HG03457 (cell line): ENCODE measurements at regions not wholly inside any gene's neighbourhood (a gene's known extent, or its start where the extent isn't known, plus 50 kb on each side); places are given as distances from the start of the nearest gene placed in this dataset.

Experiments used
- ATAC-seq: cut with Tn5 transposase; IDR thresholded peaks from one replicate; pipeline ENCODE4 v1.9.1; 2021; ENCODE audit warnings: moderate number of reproducible peaks; ENCODE audit not compliant: unreplicated experiment

- no peak for ATAC-seq
Measured at GRCh38 chr9:1201262-1201661, 151.1 kb downstream of the DMRT2 start.

DNA sequence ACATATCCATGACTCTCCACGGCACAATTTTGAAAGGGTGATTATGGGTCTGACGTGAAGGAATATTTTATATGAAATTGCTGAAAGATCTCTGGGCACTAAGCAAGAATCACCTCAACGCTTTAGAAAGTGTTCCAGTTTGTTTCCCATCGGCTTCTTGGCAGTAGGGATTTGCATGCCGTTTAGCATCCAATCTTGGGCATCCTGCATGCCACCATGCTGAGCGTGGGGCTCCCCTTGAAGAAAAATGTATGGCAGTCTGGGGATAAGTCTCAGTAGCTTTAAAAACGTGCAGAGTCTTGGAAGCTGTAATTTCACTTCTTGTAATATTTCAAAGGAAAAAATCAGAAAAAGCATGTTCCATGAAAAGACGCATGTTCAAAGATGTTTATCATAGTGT is 151.7 kb downstream of the DMRT2 start:
- ATAC-seq: no peak

- ATAC-seq: no peak
Measured at GRCh38 chr9:1202512-1203280, 152.5 kb downstream of the DMRT2 start.

- ATAC-seq: no peak
Measured at GRCh38 chr9:1207686-1208085, 157.5 kb downstream of the DMRT2 start.

DNA sequence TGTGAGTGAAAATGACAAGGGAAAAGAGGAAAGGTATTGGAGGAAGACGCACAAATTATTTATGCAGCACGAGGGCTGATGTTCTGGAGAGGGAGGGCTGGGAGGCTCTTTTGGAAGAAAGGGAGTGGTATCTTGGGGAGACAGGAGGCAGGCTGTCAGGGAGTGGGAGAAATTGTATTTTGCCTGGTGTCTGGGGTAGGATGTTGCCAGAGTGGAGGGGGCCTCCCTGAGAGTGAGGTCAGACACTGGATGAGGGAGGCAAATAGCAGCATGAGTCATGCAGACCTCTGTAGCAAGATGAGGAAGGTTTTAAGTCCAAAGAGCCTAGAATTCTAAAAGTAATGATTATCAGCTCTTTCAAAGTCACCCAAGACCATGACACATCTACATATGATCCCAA is 158.0 kb downstream of the DMRT2 start:
- no peak for ATAC-seq

DNA sequence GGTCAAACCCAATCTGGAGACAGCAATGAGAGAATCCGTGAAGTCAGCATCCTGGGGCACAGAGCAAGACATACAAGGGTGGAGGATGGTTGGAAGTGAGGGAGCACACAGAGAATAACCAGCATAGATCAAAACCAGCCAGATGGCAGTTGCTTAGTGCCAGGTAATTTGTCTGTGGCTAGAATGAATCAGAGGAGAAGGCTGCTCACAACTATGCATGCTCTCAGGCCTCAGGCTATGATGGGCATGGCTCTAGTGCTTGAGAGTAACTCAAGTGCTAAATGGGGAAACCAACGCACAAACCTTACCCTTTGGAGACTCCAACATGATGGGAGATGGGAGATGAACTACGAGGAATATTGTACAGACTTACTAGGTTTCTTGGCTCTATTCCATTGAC is 160.8 kb downstream of the DMRT2 start:
- ATAC-seq: no peak

GRCh38 chr9:1216532-1216931 is 166.4 kb downstream of the DMRT2 start:
- ATAC-seq: no peak

GRCh38 chr9:1217076-1217475 is 166.9 kb downstream of the DMRT2 start:
- no peak for ATAC-seq

DNA sequence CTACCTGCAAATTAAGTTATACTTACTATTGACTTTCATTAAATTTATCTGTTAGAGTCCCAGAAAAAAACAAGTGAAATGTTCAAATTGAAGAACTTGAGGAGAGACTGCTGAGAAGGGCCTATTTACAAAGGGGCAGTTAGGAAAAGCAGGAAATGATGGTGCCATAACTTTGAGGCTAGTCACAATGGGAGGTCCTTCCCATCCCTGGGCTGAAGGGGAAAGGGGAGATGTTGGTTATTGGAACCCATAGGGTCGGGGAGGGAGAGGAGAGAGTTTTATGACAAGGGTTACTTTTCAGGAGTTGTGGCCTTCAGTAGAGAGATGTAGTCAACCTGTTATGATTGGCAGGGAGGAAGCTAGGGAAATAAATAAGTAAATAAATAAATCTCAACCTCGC is 169.1 kb downstream of the DMRT2 start:
- ATAC-seq: no peak

DNA sequence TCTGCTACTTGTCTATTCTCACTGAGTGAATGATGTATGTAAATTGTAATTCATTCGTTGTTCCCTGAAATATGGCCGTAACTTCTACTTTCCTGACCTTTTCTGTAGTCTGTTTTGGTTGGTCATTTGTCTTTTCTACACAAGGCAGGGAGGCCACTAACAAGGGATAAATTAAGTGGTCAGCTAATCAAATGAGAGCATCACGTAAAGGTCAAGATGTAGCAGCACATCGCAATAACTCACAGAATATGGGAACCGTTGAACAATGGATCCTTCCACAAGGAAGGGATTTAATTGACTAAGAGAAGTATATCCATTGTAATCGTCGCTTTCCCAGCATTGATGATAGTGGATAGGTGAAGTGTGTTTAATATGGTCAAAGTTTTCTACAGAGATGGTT is 171.1 kb downstream of the DMRT2 start:
- no peak for ATAC-seq

GRCh38 chr9:1222511-1222910 is 172.4 kb downstream of the DMRT2 start:
- ATAC-seq: no peak

- no peak for ATAC-seq
Measured at GRCh38 chr9:1231998-1232919, 182.1 kb downstream of the DMRT2 start.

GRCh38 chr9:1233568-1233967 is 183.4 kb downstream of the DMRT2 start:
- no peak for ATAC-seq

- ATAC-seq: no peak
Measured at GRCh38 chr9:1235650-1236049, 185.5 kb downstream of the DMRT2 start.

DNA sequence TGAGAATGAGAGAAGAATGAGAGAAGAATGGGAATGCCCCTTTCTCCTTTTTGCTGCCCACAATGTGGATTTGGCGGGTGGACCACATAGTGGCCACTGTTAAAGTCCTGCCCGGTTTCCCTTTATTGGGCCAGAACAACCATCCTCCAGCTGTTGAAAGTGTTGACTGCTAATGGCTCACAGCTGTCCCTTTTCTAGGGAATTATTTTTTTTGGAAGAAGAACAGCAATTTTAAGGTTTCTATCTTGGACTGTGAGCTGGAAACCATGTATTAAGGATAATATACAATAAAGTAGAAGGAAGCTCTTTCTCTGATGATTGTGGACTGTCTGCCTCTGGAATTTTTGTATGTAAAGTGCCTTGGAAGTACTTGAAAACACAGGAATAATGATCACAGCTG is 185.9 kb downstream of the DMRT2 start:
- ATAC-seq: no peak

GRCh38 chr9:1238407-1238806 is 188.2 kb downstream of the DMRT2 start:
- ATAC-seq: no peak

GRCh38 chr9:1248743-1249142 is 198.6 kb downstream of the DMRT2 start:
- no peak for ATAC-seq

DNA sequence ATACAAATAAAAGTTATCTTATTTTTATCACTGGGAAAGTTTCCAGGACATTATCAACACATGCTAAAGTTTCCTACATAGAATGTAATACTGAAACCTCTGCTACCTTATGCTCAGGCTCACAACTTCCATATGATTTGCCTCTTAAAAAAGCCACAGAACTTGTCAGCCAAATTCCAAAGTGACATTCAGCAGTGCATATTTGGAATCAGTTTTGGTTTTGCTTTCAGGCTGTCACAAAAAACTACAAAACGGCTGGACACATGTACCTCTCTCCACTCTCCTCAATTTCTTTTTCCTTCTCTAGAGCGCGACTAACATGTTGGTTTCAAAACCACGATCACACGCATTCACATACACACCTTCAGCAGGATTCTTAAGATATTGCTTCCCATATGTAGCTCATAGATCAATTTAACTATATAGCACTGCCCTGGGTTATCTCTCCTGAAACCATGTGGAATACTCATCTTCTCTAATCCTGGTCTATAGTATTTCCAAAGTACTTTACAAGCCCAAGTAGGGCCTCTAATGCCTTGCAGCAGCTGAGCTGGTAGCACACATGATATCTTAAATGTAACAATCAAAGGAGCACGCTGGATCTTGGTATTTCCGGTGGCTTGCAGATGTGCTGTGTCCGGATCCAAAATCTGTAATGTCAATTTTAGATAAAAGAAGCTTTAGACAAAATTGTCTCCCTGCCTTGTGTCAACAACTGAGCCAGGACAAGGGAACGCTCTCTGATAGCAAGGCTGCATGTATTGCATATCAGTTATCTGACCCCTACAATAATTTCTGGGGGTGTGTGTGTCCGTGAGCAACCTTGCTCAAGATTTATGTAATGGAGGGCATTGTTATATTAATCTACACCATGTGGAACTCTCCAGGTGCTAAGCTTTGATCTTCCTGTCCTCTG is 203.2 kb downstream of the DMRT2 start:
- no peak for ATAC-seq

- ATAC-seq: no peak
Measured at GRCh38 chr9:1254071-1254470, 203.9 kb downstream of the DMRT2 start.

DNA sequence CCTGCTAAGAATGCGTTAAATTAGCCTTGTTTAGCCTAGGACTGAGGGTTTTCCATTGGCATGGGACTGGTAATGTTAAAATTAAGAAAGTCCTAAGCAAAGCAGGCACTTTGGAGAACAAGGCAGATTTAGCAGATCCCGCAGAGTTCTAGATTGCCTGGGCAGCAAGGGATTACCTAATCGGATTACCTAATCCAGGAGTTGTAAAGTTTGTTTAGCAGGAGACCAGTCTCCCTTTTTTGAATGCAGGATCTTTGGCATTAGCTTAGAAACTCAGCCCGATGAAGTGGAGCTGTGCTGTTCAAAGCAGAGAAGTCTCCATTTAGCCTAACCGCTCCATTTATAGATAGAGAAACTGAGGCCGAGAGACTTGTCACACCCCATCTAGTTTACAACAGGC is 206.0 kb downstream of the DMRT2 start:
- no peak for ATAC-seq

GRCh38 chr9:1261266-1261665 is 211.1 kb downstream of the DMRT2 start:
- no peak for ATAC-seq
